Activated CD4-positive, alpha-beta T cell treated with anti-CD3 and anti-CD28 coated beads, Interleukin-2, amount 50 U/mL, for 24 hours (primary cell): ENCODE measurements at regions not wholly inside any gene's neighbourhood (a gene's known extent, or its start where the extent isn't known, plus 50 kb on each side); places are given as distances from the start of the nearest gene placed in this dataset.
"Not testable (repeated sequence)": the region's sequence is repeated elsewhere in the genome, so short reads cannot be mapped to it uniquely, and the experiment has no call there.

Experiments used
- DNase-seq, 2 donors: peaks; one replicate each; pipeline ENCODE4 v3.0.0-alpha.2; 2020; ENCODE audit warnings: low read depth in 1 of 2, low spot score in 1 of 2

- DNase-seq, result no peak
Observed at GRCh38 chr1:59195151-59195550, 101.7 kb upstream of the FGGY start.

GRCh38 chr1:59198564-59198963 lies 98.3 kb upstream of the FGGY start:
- DNase-seq, result no peak

- no peak for DNase-seq
Observed at GRCh38 chr1:59199147-59199546, 97.7 kb upstream of the FGGY start.

DNA sequence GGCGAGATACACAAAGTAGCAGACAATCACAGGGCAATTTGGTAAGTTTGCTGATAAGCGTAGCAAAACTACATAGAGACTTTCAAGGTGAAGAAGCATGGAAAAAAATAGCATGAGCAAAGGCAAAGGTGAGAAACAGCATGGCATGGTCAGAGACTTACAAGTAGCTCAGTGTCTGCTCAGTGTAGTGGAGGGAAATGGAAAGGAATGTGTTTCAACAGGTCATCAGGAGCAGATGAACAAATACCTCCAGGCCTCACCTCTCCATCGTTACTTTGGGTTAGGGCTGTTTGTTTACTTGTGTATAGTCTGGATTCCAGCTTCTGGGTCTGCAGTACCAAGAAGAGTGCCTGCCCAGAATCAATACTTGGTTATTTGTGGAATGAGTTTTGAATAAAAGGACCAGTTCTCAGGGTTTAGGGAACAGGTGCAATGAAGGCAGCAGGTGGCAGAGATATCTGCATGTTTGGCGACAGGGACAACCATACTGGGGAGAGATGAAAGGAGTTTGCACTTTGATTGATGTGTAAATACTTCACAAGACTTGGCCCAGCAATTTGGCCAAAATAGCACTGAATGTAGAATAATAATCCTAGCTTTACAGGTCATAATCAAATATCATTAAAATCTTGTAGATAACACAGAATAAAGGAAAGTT lies 97.0 kb upstream of the FGGY start:
- no peak for DNase-seq

- no peak for DNase-seq
Observed at GRCh38 chr1:59201341-59201740, 95.6 kb upstream of the FGGY start.

- DNase-seq, result no peak
Observed at GRCh38 chr1:59202455-59202854, 94.4 kb upstream of the FGGY start.

DNA sequence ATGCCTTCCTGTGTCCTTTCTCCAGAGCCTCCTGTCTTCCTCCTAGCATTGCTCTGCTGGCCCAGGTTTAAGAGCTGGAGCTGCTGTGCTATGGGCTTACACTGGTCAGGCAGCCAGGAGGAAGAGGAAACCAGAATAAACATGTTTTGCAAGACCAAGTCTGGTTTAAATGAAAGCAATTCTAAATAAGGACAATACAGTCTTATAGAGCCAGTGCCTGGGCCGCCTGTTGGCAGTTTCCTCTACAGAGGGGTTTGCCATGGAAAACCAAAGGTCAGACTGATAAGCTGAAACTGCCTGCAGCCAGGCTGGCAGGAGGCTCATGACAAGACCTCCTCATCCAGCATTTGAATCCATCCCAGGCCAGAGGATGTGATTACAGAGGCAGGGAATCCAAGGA lies 92.9 kb upstream of the FGGY start:
- no peak for DNase-seq

DNA sequence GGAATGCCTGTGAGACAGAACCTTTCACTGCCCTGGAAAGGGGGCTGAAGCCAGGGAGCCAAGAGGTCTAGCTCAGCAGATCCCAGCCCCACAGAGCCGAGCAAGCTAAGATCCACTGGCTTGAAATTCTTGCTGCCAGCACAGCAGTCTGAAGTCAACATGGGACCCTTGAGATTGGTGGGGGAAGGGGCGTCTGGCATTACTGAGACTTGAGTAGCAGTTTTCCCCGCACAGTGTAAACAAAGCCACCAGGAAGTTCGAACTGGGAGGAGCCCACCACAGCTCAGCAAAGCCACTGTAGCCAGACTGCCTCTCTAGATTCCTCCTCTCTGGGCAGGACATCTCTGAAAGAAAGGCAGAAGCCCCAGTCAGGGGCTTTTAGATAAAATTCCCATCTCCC lies 90.3 kb upstream of the FGGY start:
- not testable (repeated sequence) for DNase-seq

DNA sequence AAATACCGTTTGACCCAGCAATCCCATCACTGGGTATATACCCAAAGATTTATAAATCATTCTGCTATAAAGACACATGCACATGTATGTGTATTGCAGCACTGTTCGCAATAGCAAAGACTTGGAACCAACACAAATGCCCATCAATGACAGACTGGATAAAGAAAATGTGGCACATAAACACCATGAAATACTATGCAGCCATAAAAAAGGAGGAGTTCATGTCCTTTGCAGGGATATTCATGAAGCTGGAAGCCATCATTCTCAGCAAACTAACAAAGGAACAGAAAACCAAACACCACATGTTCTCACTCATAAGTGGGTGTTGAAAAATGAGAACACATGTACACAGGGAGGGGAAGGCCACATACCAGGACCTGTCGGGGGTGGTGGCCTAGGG lies 86.5 kb upstream of the FGGY start:
- not testable (repeated sequence) for DNase-seq

DNA sequence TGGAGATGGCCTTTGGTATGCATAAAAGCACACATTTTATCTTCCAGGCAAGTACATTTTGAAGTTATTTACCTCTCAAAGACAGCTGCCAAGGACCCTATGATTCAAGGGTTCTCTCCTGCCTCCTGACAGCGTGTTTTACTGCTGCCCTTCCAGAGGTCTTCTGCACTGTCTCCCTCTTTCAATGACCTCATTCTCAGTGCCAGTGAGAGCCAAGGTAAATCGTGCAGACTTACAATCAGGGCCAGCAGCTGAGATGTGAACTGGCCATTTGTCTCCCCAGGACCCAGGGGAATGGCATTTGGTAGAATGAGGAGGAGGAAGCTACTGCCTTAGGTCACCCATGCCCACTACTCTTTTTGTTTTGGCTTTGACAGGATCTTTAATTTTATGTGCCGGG lies 84.2 kb upstream of the FGGY start:
- no peak for DNase-seq

GRCh38 chr1:59214248-59215208 lies 82.4 kb upstream of the FGGY start:
- DNase-seq, result no peak

DNA sequence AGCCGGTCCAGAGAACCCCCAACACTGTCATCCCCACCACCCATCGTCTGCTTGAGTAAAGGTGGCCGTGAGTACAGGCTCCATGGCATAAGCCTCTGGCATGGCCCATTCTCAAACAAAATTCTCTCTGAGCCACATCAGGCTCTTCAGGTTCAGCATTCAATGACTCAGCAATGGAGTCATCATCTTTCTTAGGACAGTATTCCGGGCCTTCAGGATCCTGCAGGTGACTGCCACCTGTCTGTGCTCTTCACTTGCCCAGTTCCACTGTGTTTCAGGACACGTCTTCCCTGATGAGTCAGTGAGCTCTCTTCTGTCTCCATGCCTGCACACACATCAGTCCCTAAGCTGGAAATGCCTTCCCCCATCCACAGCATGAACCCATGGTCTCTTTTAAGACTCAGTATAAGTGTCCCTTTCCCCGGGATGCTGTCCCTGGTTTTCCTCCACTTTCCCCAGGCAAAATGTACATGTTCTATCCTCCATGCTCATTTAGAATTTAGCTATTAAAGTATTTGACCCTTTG lies 81.1 kb upstream of the FGGY start:
- DNase-seq, result no peak

GRCh38 chr1:59217439-59217838 lies 79.5 kb upstream of the FGGY start:
- not testable (repeated sequence) for DNase-seq

DNA sequence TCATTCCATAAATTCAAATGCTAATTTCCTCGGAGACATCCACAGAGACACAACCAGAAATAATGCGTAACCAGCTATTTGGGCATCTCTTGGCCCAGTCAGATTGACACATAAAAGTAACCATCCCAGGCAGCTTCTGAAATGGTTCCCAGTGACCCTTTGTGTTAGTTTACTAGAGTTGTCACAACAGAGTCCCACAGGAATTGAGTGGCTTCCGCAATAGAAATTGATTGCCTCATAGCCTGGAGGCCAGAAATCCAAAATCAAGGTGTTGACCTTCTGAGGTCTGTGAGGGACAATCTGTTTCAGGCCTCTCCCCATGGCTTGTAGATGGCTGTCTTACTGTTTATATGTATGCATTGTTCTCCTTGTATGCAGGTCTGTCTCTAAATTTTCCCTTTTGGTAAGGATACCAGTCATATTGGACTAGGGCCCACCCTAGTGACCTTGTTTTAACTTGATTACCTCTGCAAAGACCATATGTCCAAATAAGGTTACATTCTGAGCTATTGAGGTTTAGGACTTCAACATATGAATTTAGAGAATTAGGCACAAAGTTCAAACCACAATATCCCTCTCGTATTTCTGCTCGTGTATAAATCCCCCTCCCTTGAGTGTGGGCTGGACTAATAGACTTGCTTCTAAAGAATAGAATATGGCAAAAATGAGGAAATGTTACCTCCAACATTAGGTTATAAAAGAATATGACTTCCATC lies 78.2 kb upstream of the FGGY start:
- no peak for DNase-seq

DNA sequence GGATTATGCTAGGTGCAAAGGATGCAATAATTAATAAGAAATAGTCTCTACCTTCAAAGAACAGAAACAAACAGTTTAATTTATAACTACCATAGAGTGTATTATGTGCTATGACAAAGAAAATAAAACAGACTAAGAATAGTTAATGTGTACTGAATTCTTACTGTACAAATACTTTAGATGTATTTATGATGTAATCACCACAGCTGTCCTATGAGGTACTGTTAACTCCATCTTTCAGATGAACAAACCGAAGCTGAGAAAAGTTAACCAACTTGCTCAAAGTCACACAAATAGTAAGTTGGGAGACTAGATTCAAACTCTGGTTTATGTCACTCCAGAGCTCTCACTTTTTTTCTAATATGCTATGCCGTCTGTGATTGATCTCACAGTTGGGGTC lies 77.0 kb upstream of the FGGY start:
- no peak for DNase-seq

DNA sequence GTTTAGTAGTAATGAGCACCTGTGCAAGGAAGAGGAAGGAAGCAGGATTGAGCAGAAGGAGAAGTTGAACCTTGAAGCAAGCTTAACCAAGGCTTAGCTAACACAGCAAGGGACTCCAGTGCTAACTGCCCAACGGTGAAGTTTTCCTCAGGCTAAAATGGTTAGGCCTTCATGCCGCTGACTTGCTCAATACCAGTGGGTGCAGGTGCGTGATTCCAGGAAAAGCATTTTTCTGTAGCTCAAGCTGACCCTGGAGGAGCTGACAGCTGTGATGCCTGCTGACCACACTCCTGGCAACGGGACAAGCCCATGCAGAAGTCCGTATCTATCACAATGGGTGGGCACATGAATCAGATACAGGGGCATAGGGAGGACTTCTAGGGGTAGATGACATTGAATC lies 76.5 kb upstream of the FGGY start:
- DNase-seq, result no peak

DNA sequence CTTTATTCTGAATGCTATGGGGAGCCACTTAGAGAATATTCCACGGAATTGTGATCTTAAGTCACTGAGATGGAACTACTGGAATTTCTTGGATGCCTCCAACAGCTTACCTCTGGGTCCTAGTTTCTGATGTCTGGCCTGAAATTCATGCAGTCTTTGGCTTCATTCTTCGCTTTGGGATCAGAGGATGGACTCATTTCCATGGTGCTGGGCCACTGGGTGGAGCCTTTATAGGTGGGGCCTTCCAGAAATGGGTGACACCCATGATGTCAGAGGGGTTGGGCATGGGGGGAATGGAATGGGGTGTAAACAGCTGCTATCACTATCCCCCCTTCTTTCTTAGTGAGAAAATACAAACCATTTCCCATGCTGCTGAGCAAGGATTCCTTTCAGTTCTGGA lies 73.7 kb upstream of the FGGY start:
- no peak for DNase-seq

GRCh38 chr1:59223989-59224634 lies 72.8 kb upstream of the FGGY start:
- DNase-seq, result no peak

DNA sequence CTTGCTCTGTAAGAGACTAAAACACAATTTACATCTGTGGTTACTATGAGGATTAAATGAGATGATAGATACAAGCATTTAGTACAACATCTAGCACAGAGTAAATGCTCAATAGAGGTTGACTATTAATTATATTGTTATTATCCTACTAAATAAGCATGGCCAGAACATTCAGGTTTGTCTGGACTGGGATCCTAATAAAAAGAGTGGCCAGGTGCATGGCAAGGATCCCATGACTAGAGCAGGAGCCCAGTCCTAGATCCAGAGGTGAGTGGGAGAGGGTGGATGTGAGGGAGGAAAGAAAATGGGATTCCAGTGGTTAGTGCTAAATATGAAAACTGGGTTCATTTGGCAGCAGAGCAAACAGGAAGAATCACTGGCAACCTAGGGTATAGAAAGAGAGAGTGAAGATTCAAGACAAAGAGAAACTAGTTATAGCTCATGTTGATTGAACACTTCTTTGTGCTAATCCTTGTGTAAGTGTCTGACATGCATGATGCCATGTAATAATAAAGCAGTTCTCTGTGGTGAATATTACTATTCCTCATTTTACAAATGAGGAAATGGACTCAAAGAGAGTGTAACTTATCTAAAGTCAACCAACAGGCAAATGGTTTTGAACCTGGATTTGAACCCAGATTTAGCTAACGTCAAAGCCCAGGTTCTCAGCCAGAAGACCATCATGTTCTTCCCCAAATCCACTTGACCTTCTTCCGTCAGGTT lies 71.1 kb upstream of the FGGY start:
- DNase-seq, result no peak

GRCh38 chr1:59229138-59229537 lies 67.8 kb upstream of the FGGY start:
- DNase-seq, result no peak

- no peak for DNase-seq
Observed at GRCh38 chr1:59230622-59231021, 66.3 kb upstream of the FGGY start.
